HEK293 (cell line): ENCODE measurements at regions not wholly inside any gene's neighbourhood (a gene's known extent, or its start where the extent isn't known, plus 50 kb on each side); places are given as distances from the start of the nearest gene placed in this dataset.

Experiments
- CTCF ChIA-PET: fragments of 350-600 bp; formaldehyde crosslinking; extraction: SDS; loops from one replicate; lab custom pipeline; 2021; ENCODE audit warnings: antibody characterized with exemption; lab: Yijun Ruan, JAX
- POLR2A ChIA-PET: fragments of 300-600 bp; formaldehyde crosslinking; extraction: SDS; loops from one replicate; lab custom pipeline; 2020; ENCODE audit warnings: antibody characterized with exemption, inconsistent platforms; lab: Yijun Ruan, JAX
- H3K27ac ChIP-seq: fragments of 200-500 bp; sonication (Bioruptor generic); 2 replicates; pipeline ENCODE4 v1.5.1; 2014; ENCODE audit warnings: low read depth, low read length, control low read depth, inconsistent platforms; ENCODE audit errors: extremely low read depth
- H3K36me3 ChIP-seq, 2 experiments: fragments of 200-500 bp in 1 of 2; sonication (Bioruptor generic) in 1 of 2; 1 replicate in 1 of 2; 2 replicates in 1 of 2; pipeline ENCODE4 v1.5.1; 2014 to 2017; ENCODE audit warnings: inconsistent platforms in 2 of 2, low read length in 2 of 2; ENCODE audit not compliant: control insufficient read depth in 2 of 2, insufficient read depth in 1 of 2
- H3K4me1 ChIP-seq: fragments of 200-500 bp; sonication (Bioruptor generic); 2 replicates; pipeline ENCODE4 v1.5.1; 2014; ENCODE audit warnings: mild to moderate bottlenecking, low read length, inconsistent platforms; ENCODE audit not compliant: control insufficient read depth, insufficient read depth
- H3K4me3 ChIP-seq: 2 replicates; pipeline ENCODE4 v1.5.1; 2011; ENCODE audit warnings: low read depth, mild to moderate bottlenecking, control low read depth, low read length, moderate library complexity
- H3K9me3 ChIP-seq: fragments of 200-500 bp; sonication (Bioruptor generic); 2 replicates; pipeline ENCODE4 v1.5.1; 2014; ENCODE audit warnings: low read depth, low read length, inconsistent platforms; ENCODE audit not compliant: control insufficient read depth, insufficient read depth
- CTCF ChIP-seq: fragments of 450-650 bp; formaldehyde crosslinking; IDR thresholded peaks from 2 replicates; pipeline ENCODE4 v1.5.1; 2016; ENCODE audit warnings: missing biosample characterization, missing genetic modification characterization
- ZBTB17 ChIP-seq: fragments of 450-650 bp; formaldehyde crosslinking; IDR thresholded peaks from 2 replicates; pipeline ENCODE4 v1.5.1; 2016; ENCODE audit warnings: missing biosample characterization, missing genetic modification characterization
- ZBTB7A ChIP-seq: fragments of 450-650 bp; formaldehyde crosslinking; IDR thresholded peaks from 2 replicates; pipeline ENCODE4 v1.5.1; 2016; ENCODE audit warnings: low read depth, missing biosample characterization, missing genetic modification characterization
- ZFP37 ChIP-seq: fragments of 450-650 bp; formaldehyde crosslinking; IDR thresholded peaks from 2 replicates; pipeline ENCODE4 v1.5.1; 2016; ENCODE audit warnings: missing biosample characterization, missing genetic modification characterization
- ZNF132 ChIP-seq: fragments of 450-650 bp; formaldehyde crosslinking; IDR thresholded peaks from 2 replicates; pipeline ENCODE4 v1.5.1; 2017; ENCODE audit warnings: missing biosample characterization, missing genetic modification characterization, borderline replicate concordance
- ZNF248 ChIP-seq: fragments of 450-650 bp; formaldehyde crosslinking; IDR thresholded peaks from 2 replicates; pipeline ENCODE4 v1.5.1; 2017; ENCODE audit warnings: missing biosample characterization, missing genetic modification characterization
- ZNF266 ChIP-seq: fragments of 450-650 bp; formaldehyde crosslinking; IDR thresholded peaks from 2 replicates; pipeline ENCODE4 v1.5.1; 2016; ENCODE audit warnings: missing biosample characterization, missing genetic modification characterization, low read depth
- ZNF354C ChIP-seq: fragments of 450-650 bp; formaldehyde crosslinking; IDR thresholded peaks from 2 replicates; pipeline ENCODE4 v1.5.1; 2016; ENCODE audit warnings: missing biosample characterization, missing genetic modification characterization, low read depth, borderline replicate concordance
- ZNF513 ChIP-seq: fragments of 450-650 bp; IDR thresholded peaks from 2 replicates; pipeline ENCODE4 v1.5.1; 2018; ENCODE audit warnings: missing biosample characterization, missing genetic modification characterization
- ZNF529 ChIP-seq: fragments of 450-650 bp; formaldehyde crosslinking; IDR thresholded peaks from 2 replicates; pipeline ENCODE4 v1.5.1; 2017; ENCODE audit warnings: missing genetic modification characterization, missing biosample characterization; ENCODE audit not compliant: insufficient replicate concordance
- ZNF623 ChIP-seq: fragments of 450-650 bp; formaldehyde crosslinking; IDR thresholded peaks from 2 replicates; pipeline ENCODE4 v1.5.1; 2016; ENCODE audit warnings: missing biosample characterization, missing genetic modification characterization
- ZNF629 ChIP-seq: fragments of 450-650 bp; formaldehyde crosslinking; IDR thresholded peaks from 2 replicates; pipeline ENCODE4 v1.5.1; 2017; ENCODE audit warnings: missing biosample characterization, missing genetic modification characterization
- ZNF658 ChIP-seq: fragments of 450-650 bp; formaldehyde crosslinking; IDR thresholded peaks from 2 replicates; pipeline ENCODE4; 2016; ENCODE audit warnings: missing biosample characterization, missing genetic modification characterization
- ZNF660 ChIP-seq: fragments of 450-650 bp; IDR thresholded peaks from 2 replicates; pipeline ENCODE4 v1.5.1; 2018; ENCODE audit warnings: missing biosample characterization, mild to moderate bottlenecking, missing genetic modification characterization
- ZNF670 ChIP-seq: fragments of 450-650 bp; formaldehyde crosslinking; IDR thresholded peaks from 2 replicates; pipeline ENCODE4 v1.5.1; 2016; ENCODE audit warnings: missing biosample characterization, missing genetic modification characterization, low read depth
- ZNF747 ChIP-seq: fragments of 450-650 bp; formaldehyde crosslinking; IDR thresholded peaks from 2 replicates; pipeline ENCODE4 v1.5.1; 2016; ENCODE audit warnings: missing biosample characterization, missing genetic modification characterization
- ZNF776 ChIP-seq: fragments of 450-650 bp; formaldehyde crosslinking; IDR thresholded peaks from 2 replicates; pipeline ENCODE4 v1.5.0; 2017; ENCODE audit warnings: missing biosample characterization, missing genetic modification characterization, borderline replicate concordance
- ZSCAN23 ChIP-seq: fragments of 450-650 bp; formaldehyde crosslinking; IDR thresholded peaks from 2 replicates; pipeline ENCODE4 v1.5.1; 2016; ENCODE audit warnings: missing biosample characterization, missing genetic modification characterization
- TF ChIP-seq, protein P1 (sequence below): fragments of 450-650 bp; formaldehyde crosslinking; IDR thresholded peaks from 2 replicates; pipeline ENCODE4 v1.5.1; 2016; ENCODE audit warnings: missing biosample characterization, missing genetic modification characterization
- TF ChIP-seq, protein P2 (sequence below): fragments of 450-650 bp; formaldehyde crosslinking; IDR thresholded peaks from 2 replicates; pipeline ENCODE4 v1.5.1; 2016; ENCODE audit warnings: missing biosample characterization, missing genetic modification characterization

DNA sequence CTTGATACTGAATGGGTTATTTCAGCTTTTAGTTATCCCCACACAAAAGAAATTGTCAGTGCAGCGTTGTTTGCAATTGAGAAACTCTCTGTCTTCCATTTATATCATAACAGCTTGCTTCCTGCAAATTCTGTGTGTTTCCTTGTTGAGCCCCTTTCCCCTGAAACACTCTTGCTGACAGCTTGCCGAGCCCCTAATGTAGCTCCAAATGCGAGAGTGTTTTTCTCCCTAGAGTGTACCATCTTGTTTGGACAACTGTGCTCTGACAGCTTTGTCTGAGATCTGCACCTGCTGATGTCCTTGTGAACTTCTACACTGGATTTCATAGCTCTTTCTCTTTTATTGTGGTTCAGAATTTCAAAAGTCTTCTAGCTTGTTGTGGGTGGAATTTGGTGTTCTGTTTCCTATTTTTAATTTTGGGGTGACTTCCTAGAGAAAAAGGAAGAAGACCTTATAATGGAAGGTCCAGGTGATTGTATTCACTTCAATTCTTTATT lies 343.5 kb downstream of the PDCD6IP start:
- ChIA-PET POLR2A (no interaction called here), CTCF (no interaction called here)
- TF ChIP-seq ZBTB7A (tag by site-specific recombination) = no peak
- H3K27ac ChIP-seq = no peak overlapping the region
- H3K4me3 ChIP-seq = no peak overlapping the region
- no peaks in the 10 kb centered on the region for H3K9me3 ChIP-seq
- no peaks in the 10 kb centered on the region for H3K4me1 ChIP-seq
- no peaks in the 10 kb centered on the region for H3K36me3 ChIP-seq

DNA sequence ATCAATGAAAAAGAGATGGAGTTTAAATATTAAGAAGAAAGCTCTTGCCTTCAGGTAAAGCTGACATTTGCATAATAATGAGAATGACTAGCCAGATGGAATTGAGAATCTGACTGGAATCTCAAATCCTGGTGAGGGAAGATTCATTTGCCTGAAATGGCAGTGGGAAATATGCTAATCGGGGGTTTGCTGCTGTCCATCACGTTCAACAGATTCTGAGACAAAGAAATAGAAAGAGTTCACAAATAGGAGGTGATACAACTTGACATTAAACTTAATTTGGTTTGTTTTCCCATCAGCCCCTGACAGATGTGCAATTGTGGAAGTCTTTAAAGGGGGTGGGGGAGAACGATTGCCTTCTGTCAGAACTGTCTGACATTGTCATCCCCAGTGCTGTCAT lies 347.4 kb downstream of the PDCD6IP start:
- POLR2A ChIA-PET = no interaction called here
- no peak overlapping the region for H3K27ac ChIP-seq
- H3K4me3 ChIP-seq = no peak overlapping the region
- no peaks in the 10 kb centered on the region for H3K4me1 ChIP-seq
- no peaks in the 10 kb centered on the region for H3K9me3 ChIP-seq
- TF ChIP-seq ZNF776 (tag by site-specific recombination) = no peak
- no peak for TF ChIP-seq ZSCAN23
- TF ChIP-seq ZNF670 (tag by site-specific recombination) = no peak
- CTCF ChIA-PET = no interaction called here
- H3K36me3 ChIP-seq = no peaks in the 10 kb centered on the region

GRCh38 chr3:34146596-34146995 lies 348.2 kb downstream of the PDCD6IP start:
- H3K4me3 ChIP-seq = no peak overlapping the region
- no peaks in the 10 kb centered on the region for H3K36me3 ChIP-seq
- CTCF ChIA-PET = no interaction called here
- POLR2A ChIA-PET = no interaction called here
- TF ChIP-seq ZNF132 (tag by site-specific recombination) (no peak), ZFP37 (no peak), ZBTB17 (tag by site-specific recombination) (no peak), ZNF248 (tag by site-specific recombination) (no peak), ZNF513 (no peak), ZNF660 (tag by site-specific recombination) (no peak), ZNF354C (tag by site-specific recombination) (no peak), ZNF747 (tag by site-specific recombination) (no peak), ZNF529 (tag by site-specific recombination) (no peak), ZNF629 (no peak), ZNF266 (tag by site-specific recombination) (no peak), ZNF623 (tag by site-specific recombination) (no peak), ZNF658 (tag by site-specific recombination) (no peak), CTCF (tag by site-specific recombination) (no peak)
- TF ChIP-seq, protein P1, sequence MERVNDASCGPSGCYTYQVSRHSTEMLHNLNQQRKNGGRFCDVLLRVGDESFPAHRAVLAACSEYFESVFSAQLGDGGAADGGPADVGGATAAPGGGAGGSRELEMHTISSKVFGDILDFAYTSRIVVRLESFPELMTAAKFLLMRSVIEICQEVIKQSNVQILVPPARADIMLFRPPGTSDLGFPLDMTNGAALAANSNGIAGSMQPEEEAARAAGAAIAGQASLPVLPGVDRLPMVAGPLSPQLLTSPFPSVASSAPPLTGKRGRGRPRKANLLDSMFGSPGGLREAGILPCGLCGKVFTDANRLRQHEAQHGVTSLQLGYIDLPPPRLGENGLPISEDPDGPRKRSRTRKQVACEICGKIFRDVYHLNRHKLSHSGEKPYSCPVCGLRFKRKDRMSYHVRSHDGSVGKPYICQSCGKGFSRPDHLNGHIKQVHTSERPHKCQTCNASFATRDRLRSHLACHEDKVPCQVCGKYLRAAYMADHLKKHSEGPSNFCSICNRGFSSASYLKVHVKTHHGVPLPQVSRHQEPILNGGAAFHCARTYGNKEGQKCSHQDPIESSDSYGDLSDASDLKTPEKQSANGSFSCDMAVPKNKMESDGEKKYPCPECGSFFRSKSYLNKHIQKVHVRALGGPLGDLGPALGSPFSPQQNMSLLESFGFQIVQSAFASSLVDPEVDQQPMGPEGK (tag by site-specific recombination) = no peak
- TF ChIP-seq, protein P2, sequence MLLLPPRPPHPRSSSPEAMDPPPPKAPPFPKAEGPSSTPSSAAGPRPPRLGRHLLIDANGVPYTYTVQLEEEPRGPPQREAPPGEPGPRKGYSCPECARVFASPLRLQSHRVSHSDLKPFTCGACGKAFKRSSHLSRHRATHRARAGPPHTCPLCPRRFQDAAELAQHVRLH (tag by site-specific recombination) = no peak
- H3K27ac ChIP-seq = no peak overlapping the region
- no peaks in the 10 kb centered on the region for H3K9me3 ChIP-seq
- no peaks in the 10 kb centered on the region for H3K4me1 ChIP-seq
